HepG2 (cell line): ENCODE measurements at regions not wholly inside any gene's neighbourhood (a gene's known extent, or its start where the extent isn't known, plus 50 kb on each side); places are given as distances from the start of the nearest gene placed in this dataset.
A peak's percentile ranks its signal among the peaks of the same experiment; 100 is the strongest.

Experiments used
- ATF1 ChIP-seq: IDR thresholded peaks from 2 replicates; pipeline ENCODE4 v1.6.1; 2016; ENCODE audit warnings: mild to moderate bottlenecking, control low read depth
- BRCA1 ChIP-seq: sonication (generic); formaldehyde crosslinking; IDR thresholded peaks from 2 replicates; pipeline ENCODE4 v1.4.0; 2020; ENCODE audit warnings: missing genetic modification reagents
- FOXP1 ChIP-seq, 2 experiments: fragments of 450-650 bp in 1 of 2; IDR thresholded peaks; 2 replicates each; pipeline ENCODE4 v1.6.1; 2017 to 2018; ENCODE audit warnings: antibody characterized with exemption in 1 of 2
- HOXA5 ChIP-seq: sonication (generic); formaldehyde crosslinking; IDR thresholded peaks from 2 replicates; pipeline ENCODE4 v1.4.0; 2020; ENCODE audit warnings: missing genetic modification reagents
- JUNB ChIP-seq: sonication (generic); formaldehyde crosslinking; IDR thresholded peaks from 2 replicates; pipeline ENCODE4 v1.8.0; 2022; ENCODE audit warnings: missing genetic modification reagents, mild to moderate bottlenecking, borderline replicate concordance
- JUND ChIP-seq: sonication (generic); formaldehyde crosslinking; IDR thresholded peaks from 2 replicates; pipeline ENCODE4 v1.8.0; 2022; ENCODE audit warnings: mild to moderate bottlenecking, missing genetic modification reagents
- MEF2D ChIP-seq: sonication (generic); formaldehyde crosslinking; IDR thresholded peaks from 2 replicates; pipeline ENCODE4 v1.5.1; 2020; ENCODE audit warnings: mild to moderate bottlenecking, missing genetic modification reagents
- NCOR1 ChIP-seq: fragments of 200-600 bp; sonication (generic); IDR thresholded peaks from 2 replicates; pipeline ENCODE4 v1.7.0; 2017; ENCODE audit warnings: antibody characterized with exemption, low read length, borderline replicate concordance
- NFIC ChIP-seq: IDR thresholded peaks from 2 replicates; pipeline ENCODE4 v1.6.1; 2012; ENCODE audit warnings: mild to moderate bottlenecking, low read length, inconsistent platforms
- RFX1 ChIP-seq: fragments of 450-650 bp; IDR thresholded peaks from 2 replicates; pipeline ENCODE4 v1.6.1; 2017
- TCF7 ChIP-seq: sonication (generic); IDR thresholded peaks from 2 replicates; pipeline ENCODE4 v1.6.1; 2016; ENCODE audit warnings: antibody characterized with exemption, low read depth
- ZBTB3 ChIP-seq: sonication (generic); formaldehyde crosslinking; IDR thresholded peaks from 2 replicates; pipeline ENCODE4 v1.4.0; 2020; ENCODE audit warnings: low read depth, mild to moderate bottlenecking, moderate library complexity, missing genetic modification reagents, borderline replicate concordance
- ZFYVE20 ChIP-seq: sonication (generic); formaldehyde crosslinking; IDR thresholded peaks from 2 replicates; pipeline ENCODE4 v1.8.0; 2023; ENCODE audit warnings: low read depth, mild to moderate bottlenecking, moderate library complexity, missing genetic modification reagents, borderline replicate concordance
- ZNF577 ChIP-seq: sonication (generic); formaldehyde crosslinking; IDR thresholded peaks from 2 replicates; pipeline ENCODE4 v1.4.0; 2020; ENCODE audit warnings: mild to moderate bottlenecking, low read depth, missing genetic modification reagents, borderline replicate concordance
- TF ChIP-seq, protein P1 (sequence below): sonication (generic); formaldehyde crosslinking; IDR thresholded peaks from 2 replicates; pipeline ENCODE4 v1.4.0; 2020; ENCODE audit warnings: missing genetic modification reagents, mild to moderate bottlenecking, borderline replicate concordance
- TF ChIP-seq, protein P2 (sequence below): IDR thresholded peaks from 2 replicates; pipeline ENCODE4 v1.6.1; 2016; ENCODE audit warnings: mild to moderate bottlenecking
- TF ChIP-seq, protein P3 (sequence below): sonication (generic); formaldehyde crosslinking; IDR thresholded peaks from 2 replicates; pipeline ENCODE4 v1.8.0; 2022; ENCODE audit warnings: mild to moderate bottlenecking, missing genetic modification reagents, moderate library complexity
- TF ChIP-seq, protein P4 (sequence below): sonication (generic); formaldehyde crosslinking; IDR thresholded peaks from 2 replicates; pipeline ENCODE4 v1.5.0; 2020; ENCODE audit warnings: mild to moderate bottlenecking, missing genetic modification reagents, moderate library complexity
- TF ChIP-seq, protein P5 (sequence below): IDR thresholded peaks from 2 replicates; pipeline ENCODE4 v1.6.1; 2016; ENCODE audit warnings: low read depth
- TF ChIP-seq, protein P6 (sequence below): sonication (generic); formaldehyde crosslinking; conservative IDR thresholded peaks from 2 replicates; pipeline ENCODE4 v1.5.0; 2020; ENCODE audit warnings: missing genetic modification reagents
- TF ChIP-seq, protein P7 (sequence below): IDR thresholded peaks from 2 replicates; pipeline ENCODE4 v1.6.1; 2016; ENCODE audit warnings: mild to moderate bottlenecking, missing biosample characterization, missing genetic modification reagents

DNA sequence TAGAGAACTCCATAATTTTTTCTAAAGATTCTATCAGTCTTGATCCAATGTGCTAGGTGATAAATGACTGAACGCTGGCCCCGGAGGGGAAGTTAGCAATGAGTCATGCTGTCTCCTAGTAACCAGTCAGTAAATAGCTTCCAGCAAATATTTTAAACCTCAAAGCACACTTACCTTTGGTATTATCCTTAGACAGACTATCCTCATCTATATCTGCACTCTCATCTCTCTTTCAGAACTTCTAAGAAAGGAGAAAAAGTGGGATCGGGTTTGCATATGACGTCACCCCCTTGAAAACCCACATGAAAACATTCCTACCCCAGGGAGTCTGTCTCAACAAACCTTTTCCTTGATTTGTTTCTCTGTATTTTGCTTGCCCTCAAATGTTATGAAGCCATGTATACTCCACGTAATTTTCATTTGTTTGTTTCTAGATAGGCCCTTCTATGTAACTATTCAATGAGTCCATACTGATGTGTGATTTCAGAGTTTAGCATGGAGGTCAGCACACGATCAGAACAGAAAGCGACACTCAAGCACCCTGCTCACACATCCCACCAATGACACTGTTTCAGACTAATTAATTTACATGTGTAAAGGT, 174.9 kb upstream of the NRP1 start (continued):
- TF ChIP-seq, protein P1, sequence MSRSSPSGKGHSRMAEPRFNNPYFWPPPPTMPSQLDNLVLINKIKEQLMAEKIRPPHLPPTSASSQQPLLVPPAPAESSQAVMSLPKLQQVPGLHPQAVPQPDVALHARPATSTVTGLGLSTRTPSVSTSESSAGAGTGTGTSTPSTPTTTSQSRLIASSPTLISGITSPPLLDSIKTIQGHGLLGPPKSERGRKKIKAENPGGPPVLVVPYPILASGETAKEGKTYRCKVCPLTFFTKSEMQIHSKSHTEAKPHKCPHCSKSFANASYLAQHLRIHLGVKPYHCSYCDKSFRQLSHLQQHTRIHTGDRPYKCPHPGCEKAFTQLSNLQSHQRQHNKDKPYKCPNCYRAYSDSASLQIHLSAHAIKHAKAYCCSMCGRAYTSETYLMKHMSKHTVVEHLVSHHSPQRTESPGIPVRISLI = peak; percentile 45; the same call in 1 of the 2 replicates
- 0 out of 2 replicates have a peak, but pooled peaks have one; percentile 53 for TF ChIP-seq BRCA1 (CRISPR knock-in tag)
- peak; percentile 71 for TF ChIP-seq ATF1 (CRISPR knock-in tag)
- TF ChIP-seq, protein P2, sequence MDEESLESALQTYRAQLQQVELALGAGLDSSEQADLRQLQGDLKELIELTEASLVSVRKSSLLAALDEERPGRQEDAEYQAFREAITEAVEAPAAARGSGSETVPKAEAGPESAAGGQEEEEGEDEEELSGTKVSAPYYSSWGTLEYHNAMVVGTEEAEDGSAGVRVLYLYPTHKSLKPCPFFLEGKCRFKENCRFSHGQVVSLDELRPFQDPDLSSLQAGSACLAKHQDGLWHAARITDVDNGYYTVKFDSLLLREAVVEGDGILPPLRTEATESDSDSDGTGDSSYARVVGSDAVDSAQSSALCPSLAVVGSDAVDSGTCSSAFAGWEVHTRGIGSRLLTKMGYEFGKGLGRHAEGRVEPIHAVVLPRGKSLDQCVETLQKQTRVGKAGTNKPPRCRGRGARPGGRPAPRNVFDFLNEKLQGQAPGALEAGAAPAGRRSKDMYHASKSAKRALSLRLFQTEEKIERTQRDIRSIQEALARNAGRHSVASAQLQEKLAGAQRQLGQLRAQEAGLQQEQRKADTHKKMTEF = peak; percentile 43; the same call in 1 of the 2 replicates
- peak; percentile 68 for TF ChIP-seq TCF7
- TF ChIP-seq, protein P3, sequence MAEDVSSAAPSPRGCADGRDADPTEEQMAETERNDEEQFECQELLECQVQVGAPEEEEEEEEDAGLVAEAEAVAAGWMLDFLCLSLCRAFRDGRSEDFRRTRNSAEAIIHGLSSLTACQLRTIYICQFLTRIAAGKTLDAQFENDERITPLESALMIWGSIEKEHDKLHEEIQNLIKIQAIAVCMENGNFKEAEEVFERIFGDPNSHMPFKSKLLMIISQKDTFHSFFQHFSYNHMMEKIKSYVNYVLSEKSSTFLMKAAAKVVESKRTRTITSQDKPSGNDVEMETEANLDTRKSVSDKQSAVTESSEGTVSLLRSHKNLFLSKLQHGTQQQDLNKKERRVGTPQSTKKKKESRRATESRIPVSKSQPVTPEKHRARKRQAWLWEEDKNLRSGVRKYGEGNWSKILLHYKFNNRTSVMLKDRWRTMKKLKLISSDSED = no peak
- TF ChIP-seq, protein P4, sequence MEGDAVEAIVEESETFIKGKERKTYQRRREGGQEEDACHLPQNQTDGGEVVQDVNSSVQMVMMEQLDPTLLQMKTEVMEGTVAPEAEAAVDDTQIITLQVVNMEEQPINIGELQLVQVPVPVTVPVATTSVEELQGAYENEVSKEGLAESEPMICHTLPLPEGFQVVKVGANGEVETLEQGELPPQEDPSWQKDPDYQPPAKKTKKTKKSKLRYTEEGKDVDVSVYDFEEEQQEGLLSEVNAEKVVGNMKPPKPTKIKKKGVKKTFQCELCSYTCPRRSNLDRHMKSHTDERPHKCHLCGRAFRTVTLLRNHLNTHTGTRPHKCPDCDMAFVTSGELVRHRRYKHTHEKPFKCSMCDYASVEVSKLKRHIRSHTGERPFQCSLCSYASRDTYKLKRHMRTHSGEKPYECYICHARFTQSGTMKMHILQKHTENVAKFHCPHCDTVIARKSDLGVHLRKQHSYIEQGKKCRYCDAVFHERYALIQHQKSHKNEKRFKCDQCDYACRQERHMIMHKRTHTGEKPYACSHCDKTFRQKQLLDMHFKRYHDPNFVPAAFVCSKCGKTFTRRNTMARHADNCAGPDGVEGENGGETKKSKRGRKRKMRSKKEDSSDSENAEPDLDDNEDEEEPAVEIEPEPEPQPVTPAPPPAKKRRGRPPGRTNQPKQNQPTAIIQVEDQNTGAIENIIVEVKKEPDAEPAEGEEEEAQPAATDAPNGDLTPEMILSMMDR = no peak
- TF ChIP-seq JUNB (CRISPR knock-in tag) = peak; percentile 74; the same call in 1 of the 2 replicates
- TF ChIP-seq, protein P5, sequence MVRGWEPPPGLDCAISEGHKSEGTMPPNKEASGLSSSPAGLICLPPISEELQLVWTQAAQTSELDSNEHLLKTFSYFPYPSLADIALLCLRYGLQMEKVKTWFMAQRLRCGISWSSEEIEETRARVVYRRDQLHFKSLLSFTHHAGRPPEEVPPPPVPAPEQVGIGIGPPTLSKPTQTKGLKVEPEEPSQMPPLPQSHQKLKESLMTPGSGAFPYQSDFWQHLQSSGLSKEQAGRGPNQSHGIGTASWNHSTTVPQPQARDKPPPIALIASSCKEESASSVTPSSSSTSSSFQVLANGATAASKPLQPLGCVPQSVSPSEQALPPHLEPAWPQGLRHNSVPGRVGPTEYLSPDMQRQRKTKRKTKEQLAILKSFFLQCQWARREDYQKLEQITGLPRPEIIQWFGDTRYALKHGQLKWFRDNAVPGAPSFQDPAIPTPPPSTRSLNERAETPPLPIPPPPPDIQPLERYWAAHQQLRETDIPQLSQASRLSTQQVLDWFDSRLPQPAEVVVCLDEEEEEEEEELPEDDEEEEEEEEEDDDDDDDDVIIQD (CRISPR knock-in tag) = peak; percentile 43; the same call in 1 of the 2 replicates
- peak; percentile 78; the same call in 1 of the 2 replicates for TF ChIP-seq JUND (CRISPR knock-in tag)
- peak; percentile 85 for TF ChIP-seq RFX1
- TF ChIP-seq NFIC = peak; percentile 72; the same call in 1 of the 2 replicates
- TF ChIP-seq FOXP1 (IDR thresholded peaks at IDR 0.05) = no peak
- peak; percentile 51 for TF ChIP-seq FOXP1 (CRISPR knock-in tag; IDR thresholded peaks at IDR 0.05)
- peak; percentile 49; the same call in 1 of the 2 replicates for TF ChIP-seq NCOR1
- TF ChIP-seq, protein P6, sequence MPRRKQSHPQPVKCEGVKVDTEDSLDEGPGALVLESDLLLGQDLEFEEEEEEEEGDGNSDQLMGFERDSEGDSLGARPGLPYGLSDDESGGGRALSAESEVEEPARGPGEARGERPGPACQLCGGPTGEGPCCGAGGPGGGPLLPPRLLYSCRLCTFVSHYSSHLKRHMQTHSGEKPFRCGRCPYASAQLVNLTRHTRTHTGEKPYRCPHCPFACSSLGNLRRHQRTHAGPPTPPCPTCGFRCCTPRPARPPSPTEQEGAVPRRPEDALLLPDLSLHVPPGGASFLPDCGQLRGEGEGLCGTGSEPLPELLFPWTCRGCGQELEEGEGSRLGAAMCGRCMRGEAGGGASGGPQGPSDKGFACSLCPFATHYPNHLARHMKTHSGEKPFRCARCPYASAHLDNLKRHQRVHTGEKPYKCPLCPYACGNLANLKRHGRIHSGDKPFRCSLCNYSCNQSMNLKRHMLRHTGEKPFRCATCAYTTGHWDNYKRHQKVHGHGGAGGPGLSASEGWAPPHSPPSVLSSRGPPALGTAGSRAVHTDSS (CRISPR knock-in tag) = no peak
- no peak for TF ChIP-seq ZFYVE20
- TF ChIP-seq ZBTB3 (CRISPR knock-in tag) = 0 out of 2 replicates have a peak, but pooled peaks have one; percentile 55
- TF ChIP-seq MEF2D (CRISPR knock-in tag) = no peak
- TF ChIP-seq, protein P7, sequence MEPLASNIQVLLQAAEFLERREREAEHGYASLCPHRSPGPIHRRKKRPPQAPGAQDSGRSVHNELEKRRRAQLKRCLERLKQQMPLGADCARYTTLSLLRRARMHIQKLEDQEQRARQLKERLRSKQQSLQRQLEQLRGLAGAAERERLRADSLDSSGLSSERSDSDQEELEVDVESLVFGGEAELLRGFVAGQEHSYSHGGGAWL (CRISPR knock-in tag) = no peak
- TF ChIP-seq HOXA5 = peak; percentile 45; the same call in 1 of the 2 replicates
- no peak for TF ChIP-seq ZNF577 (CRISPR knock-in tag)
